SH-SY5Y (cell line): ENCODE measurements at regions not wholly inside any gene's neighbourhood (a gene's known extent, or its start where the extent isn't known, plus 50 kb on each side); places are given as distances from the start of the nearest gene placed in this dataset.

Experiments used
- GATA2 ChIP-seq: IDR thresholded peaks from 2 replicates; pipeline ENCODE4 v1.6.1; 2011; ENCODE audit warnings: mild to moderate bottlenecking, low read depth, low read length
- GATA3 ChIP-seq: IDR thresholded peaks from 2 replicates; pipeline ENCODE4 v1.6.1; 2011; ENCODE audit warnings: low read depth, mild to moderate bottlenecking, low read length, moderate library complexity

DNA sequence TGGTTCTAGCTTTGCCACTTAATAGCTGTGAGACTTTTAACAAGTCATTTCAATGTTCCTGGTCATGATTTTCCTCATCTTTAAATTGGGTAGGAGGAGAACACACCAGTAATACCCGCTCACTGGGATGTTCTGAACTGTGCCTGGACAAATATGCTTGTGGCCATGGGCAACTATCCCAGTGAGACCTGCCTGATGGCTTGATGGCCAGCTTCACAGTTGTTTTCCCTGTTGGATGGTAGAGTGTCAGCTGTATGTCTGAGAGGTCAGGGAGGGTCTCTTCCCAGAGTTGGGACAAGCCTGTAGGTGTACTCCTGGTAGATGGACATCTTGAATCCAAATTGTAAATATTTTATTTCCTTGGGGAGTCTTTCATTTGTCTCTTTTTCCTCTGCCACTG is 92.5 kb upstream of the PFN2 start:
- TF ChIP-seq GATA3 (no peak), GATA2 (no peak)
